ENCODE measurements at regions not wholly inside any gene's neighbourhood (a gene's known extent, or its start where the extent isn't known, plus 50 kb on each side); places are given as distances from the start of the nearest gene placed in this dataset.

- TF ChIP-seq ZEB2 (IDR thresholded peaks at IDR 0.05) (no peak), ADNP (tag; IDR thresholded peaks at IDR 0.05) (no peak), SAP30 (IDR thresholded peaks at IDR 0.05; ENCODE audit: borderline replicate concordance, insufficient read depth, low read depth, low read length, poor library complexity, severe bottlenecking) (no peak), SMARCA4 (IDR thresholded peaks at IDR 0.05) (no peak), FOXJ2 (tag; IDR thresholded peaks at IDR 0.05) (no peak), EZH2 (IDR thresholded peaks at IDR 0.05; ENCODE audit: borderline replicate concordance, low read depth, low read length) (no peak), E2F1 (CRISPR knock-in tag; IDR thresholded peaks at IDR 0.05) (no peak), RBM22 (IDR thresholded peaks at IDR 0.05; ENCODE audit: low read depth, low read length, poor library complexity, severe bottlenecking) (no peak), CREB1 (IDR thresholded peaks at IDR 0.05) (no peak), CREB1 (CRISPR knock-in tag; IDR thresholded peaks at IDR 0.05) (no peak), FOS (IDR thresholded peaks at IDR 0.05; ENCODE audit: extremely low read depth, insufficient read length) (no peak)
Measured at GRCh38 chr5:82806513-82806912, 270.7 kb downstream of the TMEM167A start.
